Neural crest cell (in vitro differentiated cells): ENCODE measurements at regions not wholly inside any gene's neighbourhood (a gene's known extent, or its start where the extent isn't known, plus 50 kb on each side); places are given as distances from the start of the nearest gene placed in this dataset.

Experiments used
- DNase-seq: peaks from one replicate; pipeline ENCODE4 v3.0.0; 2021; ENCODE audit warnings: low read depth, mixed read lengths, low spot score
- H3K27ac Mint-ChIP-seq: one replicate; pipeline ENCODE4 v1.8.0; 2021; ENCODE audit warnings: mild to moderate bottlenecking, mixed read lengths; ENCODE audit not compliant: unreplicated experiment
- H3K27me3 Mint-ChIP-seq: 2 replicates; pipeline ENCODE4 v1.8.0; 2021; ENCODE audit warnings: low read depth, mild to moderate bottlenecking, mixed read lengths
- H3K36me3 Mint-ChIP-seq: 2 replicates; pipeline ENCODE4 v1.8.0; 2021; ENCODE audit warnings: low read depth, mild to moderate bottlenecking, mixed read lengths
- H3K4me1 Mint-ChIP-seq: 2 replicates; pipeline ENCODE4 v1.8.0; 2021; ENCODE audit warnings: mixed read lengths
- H3K4me3 Mint-ChIP-seq: one replicate; pipeline ENCODE4 v1.8.0; 2021; ENCODE audit warnings: mild to moderate bottlenecking, mixed read lengths
- H3K9me3 Mint-ChIP-seq: 2 replicates; pipeline ENCODE4 v1.8.0; 2021; ENCODE audit warnings: mixed read lengths
- TF ChIP-seq, protein P1 (sequence below): fragments of 200-600 bp; sonication (generic); conservative IDR thresholded peaks from 2 replicates; pipeline ENCODE4 v1.5.0; 2021; ENCODE audit warnings: antibody characterized with exemption, mild to moderate bottlenecking

DNA sequence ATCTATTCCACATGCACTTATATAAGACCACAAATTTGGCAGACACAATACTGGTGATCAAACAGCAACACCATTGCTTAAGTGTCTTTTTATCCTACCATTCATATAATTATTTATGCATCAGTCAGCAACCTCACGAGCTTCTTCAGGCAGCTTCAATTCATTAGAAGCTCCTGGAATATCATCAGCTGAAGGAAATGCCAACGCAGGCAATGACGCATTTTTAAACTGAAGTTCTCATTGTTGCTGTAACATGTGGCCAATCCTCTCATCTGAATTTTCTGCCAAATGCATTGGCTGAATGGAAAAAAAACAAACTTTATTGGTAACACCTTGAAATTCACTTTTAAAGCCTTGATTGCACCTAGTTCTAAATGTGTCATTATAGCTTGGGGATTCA, 376.4 kb upstream of the RGMB start:
- Mint-ChIP-seq H3K27ac (no peak overlapping the region), H3K27me3 (no peaks in the 10 kb centered on the region), H3K4me3 (no peak overlapping the region), H3K4me1 (peaks cover 5% of the 10 kb centered on the region), H3K9me3 (peaks cover 3% of the 10 kb centered on the region), H3K36me3 (peaks cover 2% of the 10 kb centered on the region)
- DNase-seq = no peak
- TF ChIP-seq, protein P1, sequence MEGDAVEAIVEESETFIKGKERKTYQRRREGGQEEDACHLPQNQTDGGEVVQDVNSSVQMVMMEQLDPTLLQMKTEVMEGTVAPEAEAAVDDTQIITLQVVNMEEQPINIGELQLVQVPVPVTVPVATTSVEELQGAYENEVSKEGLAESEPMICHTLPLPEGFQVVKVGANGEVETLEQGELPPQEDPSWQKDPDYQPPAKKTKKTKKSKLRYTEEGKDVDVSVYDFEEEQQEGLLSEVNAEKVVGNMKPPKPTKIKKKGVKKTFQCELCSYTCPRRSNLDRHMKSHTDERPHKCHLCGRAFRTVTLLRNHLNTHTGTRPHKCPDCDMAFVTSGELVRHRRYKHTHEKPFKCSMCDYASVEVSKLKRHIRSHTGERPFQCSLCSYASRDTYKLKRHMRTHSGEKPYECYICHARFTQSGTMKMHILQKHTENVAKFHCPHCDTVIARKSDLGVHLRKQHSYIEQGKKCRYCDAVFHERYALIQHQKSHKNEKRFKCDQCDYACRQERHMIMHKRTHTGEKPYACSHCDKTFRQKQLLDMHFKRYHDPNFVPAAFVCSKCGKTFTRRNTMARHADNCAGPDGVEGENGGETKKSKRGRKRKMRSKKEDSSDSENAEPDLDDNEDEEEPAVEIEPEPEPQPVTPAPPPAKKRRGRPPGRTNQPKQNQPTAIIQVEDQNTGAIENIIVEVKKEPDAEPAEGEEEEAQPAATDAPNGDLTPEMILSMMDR = no peak

DNA sequence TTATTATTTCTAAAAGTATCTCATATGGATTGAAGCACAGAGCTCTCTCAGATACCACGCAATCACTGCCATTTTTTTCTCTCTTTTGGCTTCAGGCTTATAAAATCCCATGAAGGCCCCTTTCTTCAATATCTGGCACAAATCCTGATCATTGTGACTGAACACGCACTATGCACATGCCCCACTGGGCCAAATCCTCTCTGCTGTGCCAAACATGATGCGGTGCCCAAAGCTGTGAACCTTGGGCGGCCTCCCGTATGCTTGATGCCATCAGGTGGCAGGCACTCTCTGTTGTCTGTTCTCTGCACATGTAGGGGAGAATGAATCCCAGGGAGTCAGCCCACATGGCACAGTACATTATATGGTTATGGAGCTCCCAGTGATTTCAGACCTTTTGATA, 375.0 kb upstream of the RGMB start:
- peaks cover 2% of the 10 kb centered on the region for H3K36me3 Mint-ChIP-seq
- H3K27ac Mint-ChIP-seq = no peak overlapping the region
- H3K27me3 Mint-ChIP-seq = no peaks in the 10 kb centered on the region
- DNase-seq = no peak
- peaks cover 5% of the 10 kb centered on the region for H3K4me1 Mint-ChIP-seq
- no peak overlapping the region for H3K4me3 Mint-ChIP-seq
- peaks cover 3% of the 10 kb centered on the region for H3K9me3 Mint-ChIP-seq
- TF ChIP-seq, protein P1 = no peak

DNA sequence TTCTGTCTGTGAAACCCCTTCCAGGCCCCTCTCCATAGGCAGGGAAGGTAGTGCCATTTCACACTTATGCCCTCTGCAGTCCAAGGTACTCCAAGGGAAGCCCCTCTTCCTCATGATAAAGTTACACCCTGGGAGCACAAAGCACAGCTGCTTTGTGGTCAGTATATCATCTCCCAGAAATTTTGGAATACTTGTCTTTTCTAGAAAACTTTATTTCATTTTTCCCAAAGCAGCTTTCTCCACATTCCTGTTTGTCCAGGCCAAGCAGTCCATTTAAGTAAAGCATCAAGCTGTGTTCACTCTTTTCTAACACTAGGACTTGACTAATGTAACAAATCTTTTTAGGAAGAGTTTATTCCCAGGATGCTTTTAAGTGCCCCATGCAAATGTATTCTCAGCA, 371.8 kb upstream of the RGMB start:
- H3K27ac Mint-ChIP-seq = no peak overlapping the region
- H3K36me3 Mint-ChIP-seq = no peaks in the 10 kb centered on the region
- no peak for DNase-seq
- H3K4me3 Mint-ChIP-seq = no peak overlapping the region
- peaks cover under 1% of the 10 kb centered on the region for H3K9me3 Mint-ChIP-seq
- TF ChIP-seq, protein P1 = no peak
- peaks cover 5% of the 10 kb centered on the region for H3K4me1 Mint-ChIP-seq
- H3K27me3 Mint-ChIP-seq = no peaks in the 10 kb centered on the region

DNA sequence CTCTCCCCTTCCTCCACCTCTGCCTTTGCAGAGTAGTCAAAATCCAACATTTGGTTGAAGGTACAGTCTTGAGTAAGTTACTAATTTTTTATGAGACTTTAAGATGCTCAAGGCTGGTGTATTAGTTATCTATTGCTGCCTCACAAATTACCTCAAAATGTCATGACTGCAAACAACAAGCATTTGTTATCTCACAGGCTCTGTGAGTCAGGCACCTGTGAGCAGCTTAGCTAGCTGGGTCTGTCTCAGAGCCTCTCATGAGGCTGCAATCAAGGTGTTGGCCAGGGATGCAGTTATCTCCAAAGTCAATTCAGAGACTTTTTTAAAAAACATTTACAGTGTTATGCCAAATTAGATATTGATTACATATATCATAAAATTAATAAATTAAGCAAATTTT, 371.3 kb upstream of the RGMB start:
- Mint-ChIP-seq H3K9me3 (peaks cover 2% of the 10 kb centered on the region), H3K27ac (no peak overlapping the region), H3K27me3 (no peaks in the 10 kb centered on the region), H3K4me3 (no peak overlapping the region), H3K4me1 (peaks cover 5% of the 10 kb centered on the region), H3K36me3 (no peaks in the 10 kb centered on the region)
- TF ChIP-seq, protein P1 = no peak
- no peak for DNase-seq

DNA sequence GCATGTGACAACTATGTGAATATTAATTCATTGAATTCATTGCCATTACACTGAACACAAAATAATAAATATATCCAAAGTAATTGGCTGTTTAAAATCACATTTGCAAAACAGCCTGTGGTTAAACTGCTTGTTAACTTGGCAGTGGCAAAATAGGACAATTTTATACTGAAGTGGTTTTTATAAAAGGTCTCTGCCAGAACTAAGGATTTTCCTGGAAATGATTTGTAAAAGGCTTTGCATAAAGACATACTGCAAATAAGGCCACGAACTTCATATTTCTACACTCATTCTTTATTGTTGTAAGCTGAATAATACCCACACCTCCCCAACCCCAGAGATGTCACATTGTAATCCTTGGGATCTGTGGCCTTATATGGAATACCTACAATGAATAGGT, 370.3 kb upstream of the RGMB start:
- Mint-ChIP-seq H3K27ac (no peak overlapping the region), H3K4me3 (no peak overlapping the region), H3K9me3 (peaks cover 4% of the 10 kb centered on the region), H3K4me1 (peaks cover 5% of the 10 kb centered on the region), H3K27me3 (no peaks in the 10 kb centered on the region), H3K36me3 (no peaks in the 10 kb centered on the region)
- DNase-seq = no peak
- TF ChIP-seq, protein P1 = no peak

DNA sequence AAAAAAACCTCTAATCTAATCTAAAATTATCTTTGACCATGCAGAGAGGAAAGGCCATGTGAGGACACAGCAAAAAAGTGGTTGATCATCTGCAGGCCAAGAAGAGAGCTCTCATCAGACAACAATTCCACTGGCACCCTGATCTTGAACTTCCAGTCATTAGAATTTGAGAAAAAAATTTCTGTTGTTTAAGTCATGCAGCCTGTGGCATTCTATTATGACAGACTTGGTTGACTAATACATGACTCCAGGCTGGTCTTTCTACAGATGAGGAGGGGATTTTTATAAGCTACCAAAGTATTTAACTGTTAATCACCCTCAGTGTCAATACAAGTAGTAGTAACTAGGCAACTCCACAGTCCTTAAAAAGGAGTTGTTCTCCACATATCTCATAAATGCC, 358.5 kb upstream of the RGMB start:
- Mint-ChIP-seq H3K36me3 (peaks cover 2% of the 10 kb centered on the region), H3K4me1 (no peaks in the 10 kb centered on the region), H3K27ac (no peak overlapping the region), H3K4me3 (no peak overlapping the region), H3K27me3 (no peaks in the 10 kb centered on the region), H3K9me3 (no peaks in the 10 kb centered on the region)
- TF ChIP-seq, protein P1 = no peak
- DNase-seq = no peak
